Brain microvascular endothelial cell (primary cell): ENCODE measurements at regions not wholly inside any gene's neighbourhood (a gene's known extent, or its start where the extent isn't known, plus 50 kb on each side); places are given as distances from the start of the nearest gene placed in this dataset.
A peak's percentile ranks its signal among the peaks of the same experiment; 100 is the strongest.

ENCODE experiments used
- DNase-seq: peaks from one replicate; pipeline ENCODE4 v3.0.0-alpha.2; 2020
- H3K27ac ChIP-seq: fragments of 250-450 bp; sonication (Bioruptor Pico); 2 replicates; pipeline ENCODE4 v1.5.1; 2020; ENCODE audit warnings: mild to moderate bottlenecking, moderate library complexity
- H3K27me3 ChIP-seq: fragments of 250-450 bp; sonication (Bioruptor Pico); replicated peaks from 2 replicates; pipeline ENCODE4 v1.5.1; 2020; ENCODE audit warnings: mild to moderate bottlenecking
- H3K36me3 ChIP-seq: fragments of 250-450 bp; sonication (Bioruptor Pico); replicated peaks from 2 replicates; pipeline ENCODE4 v1.5.1; 2020; ENCODE audit warnings: mild to moderate bottlenecking
- H3K4me3 ChIP-seq: 2 replicates; pipeline ENCODE4 v1.5.1; 2011; ENCODE audit warnings: low read depth, mild to moderate bottlenecking, control low read depth, low read length, moderate library complexity
- in situ Hi-C: cut with HindIII; loops from 2 replicates; pipeline ENCODE4 v1.10.0; 2017; ENCODE audit warnings: low sequenced_read_pairs, low pct_ligation_motif_present
- TF ChIP-seq, protein P1 (sequence below): IDR thresholded peaks from 2 replicates; pipeline ENCODE4 v1.5.1; 2011; ENCODE audit warnings: low read depth, mild to moderate bottlenecking, moderate library complexity, low read length, control low read depth, inconsistent platforms; ENCODE audit errors: missing control alignments

DNA sequence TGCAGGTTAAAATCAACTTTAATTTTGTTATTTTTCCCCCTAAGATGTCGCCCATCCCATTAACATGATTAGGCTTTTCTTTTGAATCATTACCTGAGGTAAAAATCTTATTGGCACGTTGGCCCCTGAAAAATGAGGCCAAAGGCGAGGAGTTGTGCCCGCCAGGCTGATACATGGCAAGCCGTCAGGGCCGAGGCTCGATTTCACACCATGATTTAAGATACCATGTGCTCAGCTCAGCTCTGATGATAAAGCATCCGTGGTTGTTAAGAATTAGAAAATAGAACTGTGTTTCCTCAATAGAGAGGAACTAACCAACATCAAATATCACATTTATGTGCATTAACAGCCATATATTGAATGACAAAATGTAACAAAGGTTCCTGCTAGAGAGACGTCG is 972.9 kb upstream of the SOX9 start:
- Histone ChIP-seq H3K27me3 (no peaks in the 10 kb centered on the region), H3K27ac (no peak overlapping the region), H3K36me3 (no peaks in the 10 kb centered on the region), H3K4me3 (no peak overlapping the region)
- in situ Hi-C loops = no loop called here
- TF ChIP-seq, protein P1, sequence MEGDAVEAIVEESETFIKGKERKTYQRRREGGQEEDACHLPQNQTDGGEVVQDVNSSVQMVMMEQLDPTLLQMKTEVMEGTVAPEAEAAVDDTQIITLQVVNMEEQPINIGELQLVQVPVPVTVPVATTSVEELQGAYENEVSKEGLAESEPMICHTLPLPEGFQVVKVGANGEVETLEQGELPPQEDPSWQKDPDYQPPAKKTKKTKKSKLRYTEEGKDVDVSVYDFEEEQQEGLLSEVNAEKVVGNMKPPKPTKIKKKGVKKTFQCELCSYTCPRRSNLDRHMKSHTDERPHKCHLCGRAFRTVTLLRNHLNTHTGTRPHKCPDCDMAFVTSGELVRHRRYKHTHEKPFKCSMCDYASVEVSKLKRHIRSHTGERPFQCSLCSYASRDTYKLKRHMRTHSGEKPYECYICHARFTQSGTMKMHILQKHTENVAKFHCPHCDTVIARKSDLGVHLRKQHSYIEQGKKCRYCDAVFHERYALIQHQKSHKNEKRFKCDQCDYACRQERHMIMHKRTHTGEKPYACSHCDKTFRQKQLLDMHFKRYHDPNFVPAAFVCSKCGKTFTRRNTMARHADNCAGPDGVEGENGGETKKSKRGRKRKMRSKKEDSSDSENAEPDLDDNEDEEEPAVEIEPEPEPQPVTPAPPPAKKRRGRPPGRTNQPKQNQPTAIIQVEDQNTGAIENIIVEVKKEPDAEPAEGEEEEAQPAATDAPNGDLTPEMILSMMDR = no peak
- no peak for DNase-seq

DNA sequence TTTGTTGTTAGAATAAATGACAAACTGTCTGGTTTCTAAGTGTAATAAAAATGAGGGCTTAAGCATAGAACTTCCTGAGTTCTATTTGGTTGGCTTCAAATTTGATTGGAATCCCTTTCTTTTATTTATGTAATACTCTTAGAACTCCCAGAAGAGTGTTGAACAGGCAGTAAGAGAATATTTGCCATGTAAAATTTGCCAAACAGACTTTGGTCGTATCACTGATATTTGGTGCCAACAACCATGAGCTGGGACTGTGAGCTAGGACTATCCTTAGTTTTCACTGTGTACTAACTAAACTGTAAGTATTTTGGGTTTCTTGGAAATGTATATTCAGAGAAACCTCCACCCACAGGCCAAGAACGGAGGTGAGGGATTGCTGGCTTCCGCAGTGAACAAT is 971.2 kb upstream of the SOX9 start:
- in situ Hi-C loops = no loop called here
- TF ChIP-seq, protein P1 = no peak

DNA sequence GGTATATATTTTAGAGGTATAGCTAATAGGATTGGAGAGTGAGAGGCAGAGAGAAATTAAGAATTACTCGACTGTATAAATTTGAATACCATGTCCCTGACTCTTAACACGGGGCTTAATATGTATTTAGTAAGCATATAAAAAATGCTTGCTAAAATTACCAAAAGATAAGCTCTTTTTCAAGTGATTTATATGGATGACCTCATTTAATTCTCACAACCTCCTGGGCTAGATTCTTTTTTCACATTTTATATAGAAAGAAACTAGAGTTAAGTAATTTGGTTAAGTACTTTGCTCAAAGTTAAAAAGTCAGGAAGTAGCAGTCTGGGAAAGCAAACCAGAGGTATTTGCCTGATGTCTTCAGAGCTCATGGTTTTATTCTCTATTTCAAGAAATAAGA is 963.5 kb upstream of the SOX9 start:
- Histone ChIP-seq H3K27me3 (no peaks in the 10 kb centered on the region), H3K36me3 (no peaks in the 10 kb centered on the region), H3K27ac (no peak overlapping the region), H3K4me3 (no peak overlapping the region)
- in situ Hi-C loops = no loop called here
- DNase-seq = no peak
- TF ChIP-seq, protein P1 = no peak

More for the DNA sequence above, 971.2 kb upstream of the SOX9 start:
- H3K4me3 ChIP-seq = no peak overlapping the region
- no peak overlapping the region for H3K27ac ChIP-seq
- no peaks in the 10 kb centered on the region for H3K36me3 ChIP-seq
- no peaks in the 10 kb centered on the region for H3K27me3 ChIP-seq
- DNase-seq = no peak

DNA sequence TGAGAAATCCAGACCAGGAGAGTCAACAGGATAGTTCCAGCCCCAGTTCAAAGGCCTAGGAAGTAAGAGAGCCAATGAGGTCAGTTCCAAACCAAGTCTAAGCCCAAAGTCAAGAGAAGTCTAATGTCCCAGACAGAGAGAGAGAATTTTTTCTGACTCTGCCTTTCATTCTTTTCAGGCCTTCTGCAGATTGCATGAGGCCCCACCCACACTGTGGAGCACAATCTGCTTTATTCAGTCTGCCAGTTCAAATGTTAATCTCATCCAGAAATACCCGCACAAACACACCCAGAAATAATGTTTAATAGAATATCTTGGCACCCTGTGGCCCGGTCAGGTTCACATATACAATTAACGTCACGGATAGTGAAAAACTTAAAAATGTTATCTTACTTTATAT is 962.4 kb upstream of the SOX9 start:
- TF ChIP-seq, protein P1 = no peak
- Histone ChIP-seq H3K36me3 (no peaks in the 10 kb centered on the region), H3K27ac (no peak overlapping the region), H3K4me3 (no peak overlapping the region), H3K27me3 (no peaks in the 10 kb centered on the region)
- no peak for DNase-seq
- in situ Hi-C loops = no loop called here

DNA sequence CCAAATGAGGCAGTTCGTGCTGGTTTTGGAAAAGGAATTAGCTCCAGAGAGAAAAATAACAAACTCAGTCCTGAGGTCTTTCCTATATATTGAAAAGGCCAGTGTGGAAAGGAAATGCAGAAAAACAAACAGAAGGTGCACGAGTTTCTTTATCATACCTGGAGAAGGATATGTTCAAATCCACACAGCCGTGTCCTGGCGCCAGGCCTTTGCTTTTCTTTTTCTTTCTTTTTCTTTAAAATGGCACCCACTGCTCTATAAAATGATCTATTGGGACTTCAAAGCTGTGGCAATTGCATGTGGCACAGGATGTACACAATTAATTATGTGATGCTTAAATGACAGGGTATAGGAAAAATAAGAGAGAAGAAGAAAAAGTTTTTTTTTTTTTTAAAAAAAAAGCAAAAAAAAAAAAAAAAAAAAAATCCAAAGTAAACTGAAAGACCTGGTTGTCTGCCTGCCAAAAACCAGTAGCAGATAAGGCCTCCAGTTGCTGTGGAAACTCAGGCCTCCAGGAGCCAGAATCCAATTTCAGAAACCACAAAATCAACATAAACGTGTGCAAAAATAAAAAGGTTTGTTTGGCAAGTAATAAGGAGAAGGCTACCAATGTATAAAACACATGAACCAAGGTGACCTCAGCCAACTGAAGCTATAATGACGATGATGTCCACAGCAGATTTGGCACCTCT is 957.6 kb upstream of the SOX9 start:
- in situ Hi-C loops = no loop called here
- TF ChIP-seq, protein P1 = no peak
- H3K36me3 ChIP-seq = no peaks in the 10 kb centered on the region

DNA sequence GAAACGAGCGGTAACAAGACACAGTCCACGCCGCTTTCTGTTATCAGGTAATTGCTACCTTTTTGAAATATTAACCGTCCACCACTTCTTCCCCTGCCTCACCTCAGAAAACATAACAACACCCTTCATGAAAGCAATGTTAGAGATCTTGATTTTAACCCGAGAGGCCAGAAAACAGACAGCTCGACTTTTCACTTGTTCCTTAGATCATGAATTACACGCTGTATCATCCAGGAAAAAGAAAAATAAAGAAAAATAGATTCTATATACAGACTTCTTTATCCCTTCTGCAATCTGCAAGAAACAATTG is 957.1 kb upstream of the SOX9 start:
- no peaks in the 10 kb centered on the region for H3K27me3 ChIP-seq
- no peak overlapping the region for H3K4me3 ChIP-seq
- TF ChIP-seq, protein P1 = no peak
- no peak for DNase-seq
- no peak overlapping the region for H3K27ac ChIP-seq
- in situ Hi-C loops = no loop called here
- H3K36me3 ChIP-seq = no peaks in the 10 kb centered on the region

More for the DNA sequence above, 957.6 kb upstream of the SOX9 start:
- no peak overlapping the region for H3K4me3 ChIP-seq
- DNase-seq = peak; percentile 16
- H3K27ac ChIP-seq = no peak overlapping the region
- no peaks in the 10 kb centered on the region for H3K27me3 ChIP-seq
